Thoracic aorta (tissue), 2 donors: ENCODE measurements at regions not wholly inside any gene's neighbourhood (a gene's known extent, or its start where the extent isn't known, plus 50 kb on each side); places are given as distances from the start of the nearest gene placed in this dataset.
"Not testable (repeated sequence)": the region's sequence is repeated elsewhere in the genome, so short reads cannot be mapped to it uniquely, and the experiment has no call there.

ENCODE experiments used
- ATAC-seq: fragments of 150-250 bp; one replicate; pipeline ENCODE4 v1.8.0; 2017; ENCODE audit warnings: low read depth; ENCODE audit not compliant: insufficient number of reproducible peaks, low FRiP score
- DNase-seq: peaks from one replicate; pipeline ENCODE4 v3.0.0-alpha.2; 2020; ENCODE audit warnings: low spot score
- H3K27ac ChIP-seq, 2 donors: fragments of 200-600 bp; sonication (generic); 1 replicate in 1 of 2; 2 replicates in 1 of 2; pipeline ENCODE4 v1.5.1; 2016; ENCODE audit warnings: mild to moderate bottlenecking in 2 of 2, moderate library complexity in 2 of 2
- H3K27me3 ChIP-seq: fragments of 200-600 bp; sonication (generic); replicated peaks from 2 replicates; pipeline ENCODE4 v1.6.0; 2016; ENCODE audit warnings: mild to moderate bottlenecking; ENCODE audit not compliant: insufficient read depth
- H3K36me3 ChIP-seq: fragments of 200-600 bp; sonication (generic); one replicate; pipeline ENCODE4 v1.5.1; 2016
- H3K4me1 ChIP-seq, 2 donors: fragments of 200-600 bp; sonication (generic); 1 replicate in 1 of 2; 2 replicates in 1 of 2; pipeline versions ENCODE4 v1.5.1 to v1.6.0; 2016; ENCODE audit warnings: low read depth in 2 of 2, mild to moderate bottlenecking in 1 of 2; ENCODE audit not compliant: control insufficient read depth in 1 of 2
- H3K4me3 ChIP-seq: fragments of 200-600 bp; sonication (generic); 2 replicates; pipeline ENCODE4 v1.5.1; 2016; ENCODE audit warnings: mild to moderate bottlenecking
- H3K9me3 ChIP-seq: fragments of 200-600 bp; sonication (generic); 2 replicates; pipeline ENCODE4 v1.5.1; 2016
- CTCF ChIP-seq: fragments of 200-600 bp; sonication (generic); IDR thresholded peaks from one replicate; pipeline ENCODE4 v1.5.1; 2019; ENCODE audit warnings: antibody characterized with exemption

- ATAC-seq (no peak), DNase-seq (no peak)
- no peak for TF ChIP-seq CTCF
- Histone ChIP-seq H3K27ac (no peak overlapping the region), H3K4me1 (no peaks in the 10 kb centered on the region), H3K9me3 (no peaks in the 10 kb centered on the region), H3K36me3 (no peaks in the 10 kb centered on the region), H3K4me3 (no peak overlapping the region), H3K27me3 (no peaks in the 10 kb centered on the region)
These were observed 564.7 kb downstream of the KCNA4 start for GRCh38 chr11:29452146-29452545.

DNA sequence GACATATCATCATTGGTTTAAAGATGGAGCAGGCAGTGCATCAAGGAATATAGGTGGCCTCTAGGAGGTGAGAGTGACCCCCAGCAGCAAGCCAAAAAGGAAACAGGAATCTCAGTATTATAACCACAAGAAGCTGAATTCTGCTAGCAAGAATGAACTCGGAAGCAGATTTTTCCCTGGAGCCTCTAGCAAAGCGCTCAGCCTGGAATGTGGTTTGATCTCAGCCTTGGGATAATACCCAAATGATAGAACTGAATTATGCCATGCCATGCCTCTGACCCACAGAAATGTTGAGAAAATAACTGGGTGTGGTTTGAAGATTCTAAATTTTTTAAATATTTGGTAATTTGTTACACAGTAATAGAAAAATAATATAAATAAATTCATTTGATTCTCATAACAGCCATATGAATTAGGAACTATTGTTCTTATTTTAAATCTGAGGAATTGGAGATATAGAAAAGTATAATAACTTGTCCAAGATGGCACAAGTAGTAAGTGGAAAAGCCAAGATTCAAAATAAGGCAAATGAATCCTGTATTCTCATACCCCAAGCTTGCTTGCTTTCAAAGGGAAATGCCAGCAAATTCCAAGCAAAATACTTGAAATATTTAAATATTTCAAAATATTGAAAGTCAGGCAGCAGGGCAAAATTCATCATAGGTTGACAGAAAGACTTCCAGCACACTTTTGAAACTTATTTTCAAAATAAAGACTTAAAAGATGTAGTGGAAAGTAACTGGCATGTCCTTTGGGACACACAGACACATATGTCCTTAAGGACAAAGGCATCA, 567.4 kb downstream of the KCNA4 start:
- Histone ChIP-seq H3K4me3 (no peak overlapping the region), H3K4me1 (no peaks in the 10 kb centered on the region), H3K9me3 (no peaks in the 10 kb centered on the region), H3K27ac (no peak overlapping the region), H3K36me3 (no peaks in the 10 kb centered on the region), H3K27me3 (no peaks in the 10 kb centered on the region)
- ATAC-seq (no peak), DNase-seq (no peak)
- TF ChIP-seq CTCF: no peak

DNA sequence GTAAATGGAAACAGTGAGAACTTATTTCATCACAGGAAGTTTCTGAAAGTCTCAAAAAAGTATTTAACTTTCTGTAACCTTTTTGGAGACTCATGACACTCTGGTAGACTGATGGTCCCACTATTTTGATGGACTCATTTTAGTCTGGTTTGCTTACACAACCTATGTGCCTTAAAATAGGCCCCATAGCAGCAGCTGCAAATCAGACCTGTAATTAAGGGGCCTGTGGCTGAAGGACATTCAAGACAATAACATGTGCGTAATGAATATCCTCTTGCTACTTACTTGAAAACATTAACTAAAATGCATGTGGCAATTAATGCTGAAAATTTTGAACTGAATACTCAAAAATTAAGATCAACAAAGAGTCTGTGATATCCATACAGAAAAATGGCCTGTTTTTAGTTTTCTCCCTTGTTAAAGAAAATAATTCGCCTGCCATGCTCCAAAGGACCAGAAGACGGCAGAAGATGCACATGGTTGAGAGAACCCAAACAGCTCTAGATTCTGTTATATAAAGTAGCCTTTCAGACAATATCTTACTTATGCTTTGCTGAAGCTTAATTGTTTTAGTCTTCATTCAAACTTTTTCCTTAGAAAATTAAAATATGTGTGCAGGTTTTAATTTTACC, 568.5 kb downstream of the KCNA4 start:
- Histone ChIP-seq H3K27ac (no peak overlapping the region), H3K4me1 (no peaks in the 10 kb centered on the region), H3K36me3 (no peaks in the 10 kb centered on the region), H3K9me3 (no peaks in the 10 kb centered on the region), H3K4me3 (no peak overlapping the region), H3K27me3 (no peaks in the 10 kb centered on the region)
- no peak for DNase-seq
- ATAC-seq: no peak
- no peak for TF ChIP-seq CTCF

DNA sequence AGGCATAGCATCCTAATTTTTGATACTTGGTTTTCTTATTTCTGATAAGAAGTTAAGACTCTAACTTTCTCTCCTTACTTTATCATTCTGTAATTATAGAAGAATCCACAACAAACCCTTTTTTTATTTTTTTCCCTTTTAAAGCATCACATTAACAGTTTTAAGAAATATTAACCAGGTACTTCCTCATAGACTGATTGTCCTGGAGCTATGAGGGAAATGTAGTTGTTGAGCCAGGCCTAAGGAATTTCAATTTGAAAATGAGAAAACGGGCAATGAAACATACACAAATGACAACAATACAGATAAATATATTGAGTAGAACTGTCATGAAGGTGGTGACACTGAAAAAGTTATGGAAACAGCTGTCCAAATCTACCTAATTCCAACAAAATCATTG, 569.0 kb downstream of the KCNA4 start:
- Histone ChIP-seq H3K27me3 (no peaks in the 10 kb centered on the region), H3K36me3 (no peaks in the 10 kb centered on the region), H3K27ac (no peak overlapping the region), H3K9me3 (no peaks in the 10 kb centered on the region), H3K4me1 (no peaks in the 10 kb centered on the region), H3K4me3 (no peak overlapping the region)
- TF ChIP-seq CTCF: no peak
- ATAC-seq (no peak), DNase-seq (no peak)

DNA sequence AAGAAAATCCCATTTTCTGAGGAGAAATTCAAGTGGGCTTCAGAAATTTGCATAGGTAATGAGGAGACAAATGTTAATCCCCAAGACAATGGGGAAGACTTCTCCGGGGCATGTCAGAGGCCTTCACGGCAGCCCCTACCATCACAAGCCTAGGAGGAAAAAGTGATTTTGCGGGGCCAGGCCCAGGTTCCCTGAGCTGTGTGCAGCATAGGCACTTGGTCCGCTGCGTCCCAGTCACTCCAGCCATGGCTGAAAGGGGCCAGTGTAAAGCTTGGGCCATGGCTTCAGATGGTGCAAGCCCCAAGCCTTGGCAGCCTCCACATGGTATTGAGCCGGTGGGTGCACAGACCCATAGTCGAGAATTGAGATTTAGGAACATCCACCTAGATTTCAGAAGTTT, 570.7 kb downstream of the KCNA4 start:
- Histone ChIP-seq H3K4me3 (no peak overlapping the region), H3K27me3 (no peaks in the 10 kb centered on the region), H3K36me3 (no peaks in the 10 kb centered on the region), H3K27ac (no peak overlapping the region), H3K9me3 (no peaks in the 10 kb centered on the region), H3K4me1 (no peaks in the 10 kb centered on the region)
- no peak for TF ChIP-seq CTCF
- no peak for ATAC-seq
- no peak for DNase-seq

DNA sequence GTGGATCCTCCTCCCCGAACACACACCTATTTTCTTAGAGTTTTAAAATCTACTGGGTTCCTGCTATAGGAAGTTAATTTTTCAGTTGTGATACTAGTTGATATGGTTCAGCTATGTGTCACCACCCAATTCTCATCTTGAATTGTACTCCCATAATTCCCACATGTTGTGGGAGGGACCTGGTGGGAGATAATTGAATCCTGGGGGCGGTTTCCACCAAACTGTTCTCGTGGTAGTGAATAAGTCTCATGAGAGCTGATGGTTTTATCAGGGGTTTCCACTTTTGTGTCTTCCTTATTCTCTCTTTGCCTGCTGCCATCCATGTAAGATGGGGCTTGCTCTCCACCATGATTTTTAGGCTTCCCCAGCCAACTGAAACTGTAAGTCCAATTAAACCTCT, 571.6 kb downstream of the KCNA4 start:
- H3K27ac ChIP-seq, H3K9me3 ChIP-seq, H3K36me3 ChIP-seq, H3K4me3 ChIP-seq, ATAC-seq, H3K4me1 ChIP-seq, H3K27me3 ChIP-seq, DNase-seq: not testable (repeated sequence)
